Kidney epithelial cell (primary cell): ENCODE measurements at regions not wholly inside any gene's neighbourhood (a gene's known extent, or its start where the extent isn't known, plus 50 kb on each side); places are given as distances from the start of the nearest gene placed in this dataset.

ENCODE experiments used
- DNase-seq: peaks from one replicate; pipeline ENCODE4 v3.0.0-alpha.2; 2010; ENCODE audit warnings: low read depth
- H3K27me3 ChIP-seq: 2 replicates; pipeline ENCODE4 v1.6.0; 2011; ENCODE audit warnings: low read length; ENCODE audit not compliant: control insufficient read depth, insufficient read depth
- H3K36me3 ChIP-seq: 2 replicates; pipeline ENCODE4 v1.5.1; 2011; ENCODE audit warnings: low read length; ENCODE audit not compliant: control insufficient read depth, insufficient read depth
- H3K4me3 ChIP-seq: 2 replicates; pipeline ENCODE4 v1.5.1; 2011; ENCODE audit warnings: low read depth, mild to moderate bottlenecking, control low read depth, low read length
- TF ChIP-seq, protein P1 (sequence below): IDR thresholded peaks from 2 replicates; pipeline ENCODE4 v1.5.1; 2011; ENCODE audit warnings: mild to moderate bottlenecking, moderate library complexity, low read length, control low read depth, inconsistent platforms; ENCODE audit not compliant: insufficient read depth, poor library complexity, severe bottlenecking

DNA sequence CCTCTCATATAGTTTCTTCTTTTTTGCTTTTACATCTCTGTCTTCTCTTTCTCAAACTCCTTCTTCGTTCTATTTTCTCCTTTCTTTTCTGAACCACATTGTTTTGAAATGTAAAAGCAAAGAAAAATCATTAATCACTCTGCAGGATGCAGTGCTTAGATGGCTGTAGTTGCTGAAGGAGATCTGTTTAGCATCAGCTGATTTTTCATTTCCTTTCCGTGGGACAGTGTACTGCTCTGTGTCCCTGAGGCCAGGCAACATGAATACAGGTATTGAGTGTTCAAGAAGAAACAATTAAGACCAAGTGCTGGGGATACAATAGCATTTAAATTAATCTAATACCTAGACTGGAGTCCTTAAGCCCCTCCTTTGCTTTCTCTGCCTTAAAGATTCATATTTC, 257.2 kb upstream of the SPAG17 start:
- TF ChIP-seq, protein P1, sequence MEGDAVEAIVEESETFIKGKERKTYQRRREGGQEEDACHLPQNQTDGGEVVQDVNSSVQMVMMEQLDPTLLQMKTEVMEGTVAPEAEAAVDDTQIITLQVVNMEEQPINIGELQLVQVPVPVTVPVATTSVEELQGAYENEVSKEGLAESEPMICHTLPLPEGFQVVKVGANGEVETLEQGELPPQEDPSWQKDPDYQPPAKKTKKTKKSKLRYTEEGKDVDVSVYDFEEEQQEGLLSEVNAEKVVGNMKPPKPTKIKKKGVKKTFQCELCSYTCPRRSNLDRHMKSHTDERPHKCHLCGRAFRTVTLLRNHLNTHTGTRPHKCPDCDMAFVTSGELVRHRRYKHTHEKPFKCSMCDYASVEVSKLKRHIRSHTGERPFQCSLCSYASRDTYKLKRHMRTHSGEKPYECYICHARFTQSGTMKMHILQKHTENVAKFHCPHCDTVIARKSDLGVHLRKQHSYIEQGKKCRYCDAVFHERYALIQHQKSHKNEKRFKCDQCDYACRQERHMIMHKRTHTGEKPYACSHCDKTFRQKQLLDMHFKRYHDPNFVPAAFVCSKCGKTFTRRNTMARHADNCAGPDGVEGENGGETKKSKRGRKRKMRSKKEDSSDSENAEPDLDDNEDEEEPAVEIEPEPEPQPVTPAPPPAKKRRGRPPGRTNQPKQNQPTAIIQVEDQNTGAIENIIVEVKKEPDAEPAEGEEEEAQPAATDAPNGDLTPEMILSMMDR: no peak
- H3K27me3 ChIP-seq: no peaks in the 10 kb centered on the region

DNA sequence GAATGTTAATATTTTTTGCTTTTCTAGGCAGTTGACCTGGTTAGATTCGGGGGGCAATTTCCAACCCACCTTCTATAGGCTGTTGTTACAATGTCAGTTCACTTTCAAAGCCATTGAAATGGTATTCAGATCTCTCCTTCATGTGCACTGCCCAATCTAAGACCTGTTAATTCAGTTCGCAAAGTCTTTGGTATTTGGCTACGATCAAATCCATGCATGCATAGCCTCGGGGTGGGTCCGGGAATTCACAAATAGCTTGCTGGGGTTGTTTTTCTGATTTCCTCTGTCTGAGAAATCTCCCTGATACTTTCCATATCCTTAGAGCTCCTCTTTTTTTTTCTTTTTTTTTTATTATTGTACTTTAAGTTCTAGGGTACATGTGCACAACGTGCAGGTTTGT, 252.6 kb upstream of the SPAG17 start:
- no peaks in the 10 kb centered on the region for H3K27me3 ChIP-seq

More for the DNA sequence above, 257.2 kb upstream of the SPAG17 start:
- no peak for DNase-seq
- Histone ChIP-seq H3K36me3 (no peaks in the 10 kb centered on the region), H3K4me3 (no peak overlapping the region)

DNA sequence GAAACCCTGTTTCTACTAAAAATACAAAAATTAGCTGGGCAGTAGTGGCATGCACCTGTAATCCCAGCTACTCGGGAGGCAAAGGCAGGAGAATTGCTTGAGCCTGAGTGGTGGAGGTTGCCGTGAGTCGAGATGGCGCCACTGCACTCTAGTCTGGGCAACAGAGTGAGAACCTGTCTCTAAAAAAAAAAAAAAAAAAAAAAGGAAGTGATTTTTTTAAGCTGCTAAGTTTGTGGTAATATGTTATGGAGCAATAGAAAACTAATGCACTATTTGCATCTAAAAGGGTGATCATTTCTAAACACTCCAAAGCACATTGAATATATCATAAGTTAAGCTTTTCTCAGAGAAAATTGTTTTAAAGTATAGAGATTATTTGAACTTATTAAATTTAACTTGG, 244.8 kb upstream of the SPAG17 start:
- TF ChIP-seq, protein P1: no peak
- Histone ChIP-seq H3K27me3 (no peaks in the 10 kb centered on the region), H3K4me3 (no peak overlapping the region), H3K36me3 (no peaks in the 10 kb centered on the region)
- no peak for DNase-seq

More for the DNA sequence above, 252.6 kb upstream of the SPAG17 start:
- no peaks in the 10 kb centered on the region for H3K36me3 ChIP-seq
- no peak for DNase-seq
- no peak overlapping the region for H3K4me3 ChIP-seq
- TF ChIP-seq, protein P1: no peak

DNA sequence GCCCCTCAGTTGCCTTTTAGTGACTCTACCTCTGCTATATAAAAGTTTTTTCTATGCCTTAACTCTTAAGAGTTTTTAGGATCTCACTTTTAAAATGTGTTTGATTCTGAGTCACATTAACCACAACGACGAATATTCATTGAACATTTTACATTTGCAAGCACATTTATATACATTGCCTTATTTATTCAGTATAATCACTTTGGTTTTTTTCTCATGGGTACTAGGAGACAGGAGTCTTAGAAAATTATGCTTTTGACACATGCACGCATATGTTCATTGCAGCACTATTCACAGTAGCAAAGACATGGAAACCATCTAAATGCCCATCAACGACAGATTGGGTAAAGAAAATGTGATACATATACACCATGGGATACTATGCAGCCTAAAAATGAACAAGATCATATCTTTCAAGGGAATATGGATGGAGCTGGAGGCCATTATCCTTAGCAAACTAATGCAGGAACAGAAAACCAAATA, 236.9 kb upstream of the SPAG17 start:
- Histone ChIP-seq H3K27me3 (no peaks in the 10 kb centered on the region), H3K36me3 (no peaks in the 10 kb centered on the region), H3K4me3 (no peak overlapping the region)
- no peak for DNase-seq
- TF ChIP-seq, protein P1: no peak

DNA sequence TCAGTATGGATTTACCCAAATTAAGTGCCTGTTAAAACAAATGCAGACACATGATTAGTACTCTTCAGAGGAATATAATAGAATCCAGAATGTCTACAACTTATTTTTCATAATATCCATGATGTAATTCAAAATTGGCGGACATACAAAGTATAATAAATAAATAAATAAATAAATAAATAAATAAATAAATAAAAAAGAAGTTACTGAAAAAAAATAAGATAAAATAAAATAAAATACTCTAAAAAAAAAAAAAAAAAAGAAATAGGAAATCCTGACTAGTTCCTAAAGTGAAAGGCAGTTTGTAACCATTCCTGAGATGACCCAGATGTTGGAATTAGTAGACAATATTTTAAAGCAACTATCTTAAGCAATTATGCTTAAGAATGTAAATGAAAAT, 219.0 kb upstream of the SPAG17 start:
- no peak for DNase-seq

DNA sequence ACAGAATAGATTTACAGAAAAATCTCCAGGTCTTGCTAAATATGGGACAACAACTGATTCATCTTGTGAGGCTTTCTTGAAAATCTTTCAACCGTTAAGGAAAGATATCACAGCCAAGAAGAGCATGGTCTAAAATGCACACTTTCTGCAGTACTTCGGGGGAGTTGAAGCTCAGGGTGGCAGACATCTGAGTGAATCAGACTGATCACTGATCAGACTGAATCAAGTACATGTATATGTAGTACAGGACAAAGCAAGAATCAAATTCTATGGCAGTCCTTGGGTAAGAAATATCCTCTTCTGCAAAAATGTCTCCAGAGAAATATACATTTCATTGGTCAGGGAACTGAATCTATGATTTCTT, 212.4 kb upstream of the SPAG17 start:
- DNase-seq: no peak
- no peaks in the 10 kb centered on the region for H3K36me3 ChIP-seq
- TF ChIP-seq, protein P1: no peak

More for the DNA sequence above, 219.0 kb upstream of the SPAG17 start:
- TF ChIP-seq, protein P1: no peak
- Histone ChIP-seq H3K27me3 (no peaks in the 10 kb centered on the region), H3K4me3 (no peak overlapping the region), H3K36me3 (no peaks in the 10 kb centered on the region)

More for the DNA sequence above, 212.4 kb upstream of the SPAG17 start:
- Histone ChIP-seq H3K27me3 (no peaks in the 10 kb centered on the region), H3K4me3 (no peak overlapping the region)
